MV-4-11 (cell line): ENCODE measurements at regions not wholly inside any gene's neighbourhood (a gene's known extent, or its start where the extent isn't known, plus 50 kb on each side); places are given as distances from the start of the nearest gene placed in this dataset.
"Not testable (repeated sequence)": the region's sequence is repeated elsewhere in the genome, so short reads cannot be mapped to it uniquely, and the experiment has no call there.

ENCODE experiments used
- DNase-seq: peaks from one replicate; lab custom pipeline; 2025; lab: John Stamatoyannopoulos, UW

DNA sequence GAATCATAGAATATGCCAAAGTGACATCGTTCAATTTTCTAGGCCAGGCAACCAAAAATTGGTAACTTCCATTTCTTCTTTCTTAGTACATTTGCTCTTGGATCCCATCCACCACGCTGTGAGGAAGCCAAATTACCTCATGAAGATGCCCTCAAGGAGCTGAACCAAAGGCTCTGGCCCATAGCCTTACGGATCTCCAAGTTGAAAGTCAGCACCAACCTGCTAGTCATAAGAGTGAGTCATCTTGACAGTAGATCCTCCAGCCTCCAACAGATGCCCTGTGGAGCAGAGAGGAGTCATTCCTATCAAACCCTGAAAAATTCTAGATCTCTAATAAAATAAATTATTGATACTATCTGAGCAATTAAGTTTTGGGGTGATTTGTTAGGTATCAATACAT is 322.5 kb upstream of the COL8A1 start:
- no peak for DNase-seq

GRCh38 chr3:99313485-99313884 is 324.9 kb upstream of the COL8A1 start:
- DNase-seq = no peak

DNA sequence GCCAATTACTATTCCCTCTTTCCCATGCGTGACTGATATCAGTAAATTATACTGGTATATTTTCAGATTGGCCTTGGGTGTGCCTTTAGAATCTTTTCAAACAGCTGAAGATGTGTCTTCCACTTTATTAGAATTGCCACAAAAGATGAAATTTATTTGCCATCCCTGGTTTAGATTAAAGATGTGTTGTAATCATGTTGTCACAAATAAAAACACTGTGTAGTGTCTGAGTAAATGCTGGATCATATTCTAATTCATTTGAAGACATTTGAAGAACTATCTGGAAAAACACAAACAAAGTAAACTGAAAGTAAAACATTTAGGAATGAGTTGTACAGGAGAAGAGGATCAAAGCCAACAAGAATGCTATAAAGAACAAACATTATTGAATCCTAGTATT is 339.7 kb upstream of the COL8A1 start:
- DNase-seq = no peak

DNA sequence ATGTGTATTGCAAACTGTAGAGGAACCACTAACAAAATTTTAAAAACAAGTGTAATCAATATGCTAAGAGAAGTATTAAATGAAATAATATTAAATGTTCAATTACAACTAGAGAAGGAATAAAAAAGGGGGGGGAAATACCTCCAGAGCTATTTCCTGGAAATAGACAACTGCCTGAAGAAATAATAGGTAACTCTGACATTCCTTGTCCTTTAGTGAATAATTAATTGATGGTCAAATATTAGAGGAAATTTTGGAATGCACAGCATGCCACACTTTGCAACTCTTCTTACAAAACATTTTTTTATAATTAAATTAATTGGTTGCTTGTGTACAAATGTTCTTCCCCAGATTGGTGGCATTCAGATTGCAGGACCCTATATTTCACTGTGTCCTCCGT is 342.6 kb upstream of the COL8A1 start:
- DNase-seq = no peak

DNA sequence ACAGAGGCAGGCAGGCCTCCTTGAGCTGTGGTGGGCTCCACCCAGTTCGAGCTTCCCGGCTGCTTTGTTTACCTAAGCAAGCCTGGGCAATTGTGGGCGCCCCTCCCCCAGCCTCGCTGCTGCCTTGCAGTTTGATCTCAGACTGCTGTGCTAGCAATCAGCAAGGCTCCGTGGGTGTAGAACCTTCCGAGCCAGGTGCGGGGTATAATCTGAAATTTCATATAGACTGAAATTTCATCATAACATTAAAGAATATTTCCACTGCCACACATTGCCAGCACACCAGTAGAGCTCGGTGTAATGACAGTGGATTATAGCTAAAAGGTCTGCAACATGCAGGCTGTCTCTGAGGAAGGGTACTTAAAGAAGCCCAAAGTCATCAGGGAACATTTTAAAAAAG is 344.3 kb upstream of the COL8A1 start:
- DNase-seq = not testable (repeated sequence)

- DNase-seq = no peak
These were observed 350.5 kb upstream of the COL8A1 start for GRCh38 chr3:99287876-99288275.

- DNase-seq = no peak
These were observed 352.0 kb upstream of the COL8A1 start for GRCh38 chr3:99286266-99286845.

- no peak for DNase-seq
These were observed 368.3 kb upstream of the DCBLD2 start for GRCh38 chr3:99269606-99270351.

- no peak for DNase-seq
These were observed 355.3 kb upstream of the DCBLD2 start for GRCh38 chr3:99256788-99257187.

DNA sequence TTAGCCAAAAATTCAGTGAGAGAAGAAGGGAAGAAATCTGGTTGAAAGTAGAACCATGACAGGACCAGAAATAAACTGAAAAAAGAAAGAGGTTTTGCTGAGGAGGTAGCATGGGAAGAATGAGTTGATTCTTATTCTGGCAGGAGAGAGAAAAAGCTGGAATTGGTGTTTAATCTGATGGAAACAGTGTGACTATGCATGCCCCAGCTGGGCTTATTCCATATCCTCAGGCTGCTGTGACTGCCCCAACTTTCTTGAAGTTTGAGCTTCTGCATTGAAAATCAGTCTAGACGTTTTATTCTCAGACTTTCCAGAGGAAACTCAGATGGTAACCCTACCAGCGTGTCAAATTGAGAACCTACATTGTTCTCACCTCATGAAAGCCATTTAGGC is 352.5 kb upstream of the DCBLD2 start:
- DNase-seq = no peak

- DNase-seq = no peak
These were observed 349.4 kb upstream of the DCBLD2 start for GRCh38 chr3:99250821-99251355.

DNA sequence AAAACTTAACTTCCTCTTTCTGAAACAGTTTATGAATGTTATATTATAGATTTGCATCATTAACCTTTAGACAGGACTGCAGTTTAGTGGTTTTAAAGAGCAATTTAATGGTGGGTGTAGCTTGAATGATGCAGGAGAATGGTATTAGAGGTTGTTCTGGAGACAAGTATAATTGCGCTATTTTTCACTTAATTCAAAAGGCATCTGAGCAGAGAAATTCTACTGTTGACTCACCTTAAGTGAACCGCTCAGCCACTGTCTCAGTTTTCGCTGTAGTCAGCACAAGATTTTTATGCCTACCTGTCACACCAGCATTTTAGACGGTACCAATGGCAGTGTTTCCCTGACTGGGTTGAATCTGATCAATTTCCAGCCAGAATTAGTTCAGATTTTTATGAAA is 348.8 kb upstream of the DCBLD2 start:
- DNase-seq = no peak

GRCh38 chr3:99249627-99250026 is 348.1 kb upstream of the DCBLD2 start:
- DNase-seq = no peak

GRCh38 chr3:99248913-99249312 is 347.4 kb upstream of the DCBLD2 start:
- DNase-seq = no peak

DNA sequence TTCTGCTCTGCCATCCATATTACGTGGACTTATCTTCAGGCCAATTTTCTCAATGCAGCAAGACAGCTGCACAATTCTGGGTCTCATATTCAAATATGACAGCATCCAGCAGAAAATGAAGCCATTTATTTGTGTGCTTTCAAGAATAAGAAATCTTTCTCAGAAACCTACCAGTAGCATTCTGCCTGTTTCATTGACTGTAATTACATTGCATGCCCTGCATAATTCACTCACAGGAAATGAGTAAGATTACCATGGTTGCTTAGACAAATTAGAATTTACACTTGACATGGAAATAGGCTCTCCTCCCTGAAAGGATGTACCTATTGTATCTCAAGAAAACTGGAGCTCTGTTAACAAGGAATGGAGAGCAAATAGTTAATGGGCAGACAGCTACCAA is 346.6 kb upstream of the DCBLD2 start:
- no peak for DNase-seq

GRCh38 chr3:99246010-99246654 is 344.6 kb upstream of the DCBLD2 start:
- no peak for DNase-seq

DNA sequence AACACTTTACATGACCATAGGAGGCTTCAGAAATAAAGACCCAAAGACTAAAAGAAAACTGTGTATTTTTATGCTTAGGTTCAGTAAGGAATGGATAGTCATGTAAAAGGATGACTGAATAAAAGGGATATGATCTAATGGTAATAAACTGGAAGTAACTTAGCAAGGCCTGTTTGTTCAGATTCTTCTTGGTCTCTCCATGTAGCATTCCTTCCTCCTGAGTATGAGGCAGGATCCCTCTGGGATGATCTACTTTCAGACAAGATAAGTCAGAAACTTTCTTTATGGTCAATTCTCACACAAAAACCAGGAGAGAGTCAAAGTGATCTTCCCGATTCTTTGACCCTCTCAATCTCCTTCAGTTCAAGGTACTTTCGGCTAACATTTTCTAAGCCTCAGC is 340.8 kb upstream of the DCBLD2 start:
- DNase-seq = no peak

GRCh38 chr3:99240700-99241099 is 339.2 kb upstream of the DCBLD2 start:
- no peak for DNase-seq

- DNase-seq = no peak
These were observed 335.1 kb upstream of the DCBLD2 start for GRCh38 chr3:99236576-99236975.

- DNase-seq = no peak
These were observed 331.2 kb upstream of the DCBLD2 start for GRCh38 chr3:99232696-99233095.

GRCh38 chr3:99218468-99218867 is 317.0 kb upstream of the DCBLD2 start:
- DNase-seq = no peak

DNA sequence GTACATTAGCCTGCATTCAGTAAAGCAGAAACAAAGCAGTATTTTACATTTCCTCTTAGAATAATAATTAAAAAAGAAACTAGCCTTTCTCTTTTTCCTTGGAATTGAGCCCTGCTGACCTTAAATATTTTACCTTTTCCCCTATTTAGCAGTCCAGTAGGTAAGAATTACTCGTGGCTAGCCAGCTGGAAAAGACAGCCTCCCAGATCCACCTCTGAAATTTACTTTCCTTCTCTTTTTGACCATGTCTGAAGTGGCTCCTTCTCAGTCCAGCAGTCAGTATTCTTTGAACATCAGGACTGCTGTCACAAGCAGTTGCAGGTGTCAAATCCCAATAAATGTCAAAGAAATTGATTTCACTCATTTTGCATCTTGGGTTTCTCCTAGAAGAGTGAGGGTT is 311.5 kb upstream of the DCBLD2 start:
- no peak for DNase-seq

DNA sequence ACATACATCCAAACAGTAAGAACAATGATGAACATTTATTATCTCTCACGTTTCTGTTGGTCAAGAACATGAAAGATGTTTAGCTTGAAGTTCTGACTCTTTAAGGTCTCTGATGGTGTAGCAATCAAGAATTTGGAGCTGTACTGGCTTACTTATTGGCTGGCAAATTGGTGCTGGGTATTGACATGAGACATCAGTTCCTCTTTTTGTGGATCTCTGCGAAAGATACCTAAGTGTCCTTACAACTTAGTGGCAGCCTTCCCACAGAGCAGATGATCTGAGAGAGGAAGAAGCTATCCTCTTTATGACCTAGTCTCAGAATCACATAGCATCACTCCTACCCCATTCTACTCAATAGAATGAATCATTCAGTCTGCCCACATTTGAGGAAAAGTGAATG is 309.8 kb upstream of the DCBLD2 start:
- DNase-seq = peak; percentile 30
